Body of pancreas (tissue), 4 donors: ENCODE measurements at regions not wholly inside any gene's neighbourhood (a gene's known extent, or its start where the extent isn't known, plus 50 kb on each side); places are given as distances from the start of the nearest gene placed in this dataset.

Source experiments
- POLR2A ChIP-seq, 3 donors: fragments of 450-650 bp; IDR thresholded peaks; one replicate each; pipeline ENCODE4 v1.6.1; 2016; ENCODE audit warnings: antibody characterized with exemption in 3 of 3, mild to moderate bottlenecking in 2 of 3
- TF ChIP-seq, protein P1 (sequence below), 7 experiments: fragments of 450-650 bp in 4 of 7; fragments of 200-600 bp in 3 of 7; sonication (generic) in 3 of 7; IDR thresholded peaks; one replicate each; pipeline ENCODE4 v1.5.1; 2016 to 2019; ENCODE audit warnings: antibody characterized with exemption in 7 of 7

DNA sequence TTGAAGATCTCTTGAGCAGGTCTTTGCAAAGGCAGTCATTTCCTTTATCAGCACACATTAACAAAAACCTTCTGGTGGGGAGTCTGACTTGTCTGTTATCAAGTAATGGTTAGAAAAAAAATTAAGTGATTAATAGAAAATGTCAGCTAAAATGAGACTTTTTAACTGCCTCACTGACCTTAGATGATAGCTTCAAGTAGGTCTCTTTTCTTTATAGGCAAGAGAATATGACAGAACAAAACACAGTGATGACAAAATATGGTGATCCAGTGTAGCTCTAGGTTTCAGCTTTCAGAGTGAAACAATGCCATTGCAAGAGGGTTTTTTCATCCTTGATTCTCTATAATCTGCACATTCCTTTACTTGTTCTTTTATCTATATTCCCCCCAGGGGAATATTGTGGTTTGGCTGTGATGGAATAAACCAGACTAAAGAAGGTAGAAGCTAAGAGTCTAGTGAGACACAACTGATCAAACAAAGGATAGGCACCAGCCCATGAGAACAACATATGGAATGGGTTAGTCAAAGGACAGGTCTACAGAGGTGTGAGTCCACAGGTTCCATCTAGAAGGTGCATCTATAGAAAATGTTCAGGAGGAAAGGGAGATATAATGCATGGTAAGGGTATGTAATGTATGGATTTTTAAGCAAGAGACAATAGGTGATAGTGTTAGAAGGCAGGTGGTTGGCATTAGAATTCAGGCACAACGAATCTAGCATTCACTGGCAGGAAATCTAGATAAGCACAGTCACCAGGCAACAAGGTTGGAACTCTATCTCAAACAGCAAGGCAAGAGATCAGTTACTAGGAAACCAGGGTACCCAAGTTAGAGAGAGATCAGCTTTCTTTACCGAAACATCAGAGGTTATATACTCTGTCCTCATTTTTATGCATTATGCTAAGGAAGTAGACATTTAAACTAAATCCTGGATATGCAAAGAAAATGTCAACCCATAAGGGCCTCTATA lies 228.9 kb upstream of the SMLR1 start:
- TF ChIP-seq, protein P1, sequence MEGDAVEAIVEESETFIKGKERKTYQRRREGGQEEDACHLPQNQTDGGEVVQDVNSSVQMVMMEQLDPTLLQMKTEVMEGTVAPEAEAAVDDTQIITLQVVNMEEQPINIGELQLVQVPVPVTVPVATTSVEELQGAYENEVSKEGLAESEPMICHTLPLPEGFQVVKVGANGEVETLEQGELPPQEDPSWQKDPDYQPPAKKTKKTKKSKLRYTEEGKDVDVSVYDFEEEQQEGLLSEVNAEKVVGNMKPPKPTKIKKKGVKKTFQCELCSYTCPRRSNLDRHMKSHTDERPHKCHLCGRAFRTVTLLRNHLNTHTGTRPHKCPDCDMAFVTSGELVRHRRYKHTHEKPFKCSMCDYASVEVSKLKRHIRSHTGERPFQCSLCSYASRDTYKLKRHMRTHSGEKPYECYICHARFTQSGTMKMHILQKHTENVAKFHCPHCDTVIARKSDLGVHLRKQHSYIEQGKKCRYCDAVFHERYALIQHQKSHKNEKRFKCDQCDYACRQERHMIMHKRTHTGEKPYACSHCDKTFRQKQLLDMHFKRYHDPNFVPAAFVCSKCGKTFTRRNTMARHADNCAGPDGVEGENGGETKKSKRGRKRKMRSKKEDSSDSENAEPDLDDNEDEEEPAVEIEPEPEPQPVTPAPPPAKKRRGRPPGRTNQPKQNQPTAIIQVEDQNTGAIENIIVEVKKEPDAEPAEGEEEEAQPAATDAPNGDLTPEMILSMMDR (IDR thresholded peaks at IDR 0.05): no peak
- TF ChIP-seq POLR2A (IDR thresholded peaks at IDR 0.05): no peak
